Ishikawa (cell line): ENCODE measurements at regions not wholly inside any gene's neighbourhood (a gene's known extent, or its start where the extent isn't known, plus 50 kb on each side); places are given as distances from the start of the nearest gene placed in this dataset.
A peak's percentile ranks its signal among the peaks of the same experiment; 100 is the strongest.

ENCODE experiments used
- CEBPB ChIP-seq: IDR thresholded peaks from 2 replicates; pipeline ENCODE4 v1.6.1; 2012
- CREB1 ChIP-seq: IDR thresholded peaks from 2 replicates; pipeline ENCODE4 v1.6.1; 2012; ENCODE audit warnings: low read depth
- EGR1 ChIP-seq: IDR thresholded peaks from 2 replicates; pipeline ENCODE4 v1.6.1; 2012
- EP300 ChIP-seq: IDR thresholded peaks from 2 replicates; pipeline ENCODE4 v1.6.1; 2012; ENCODE audit warnings: borderline replicate concordance
- FOXM1 ChIP-seq: IDR thresholded peaks from 2 replicates; pipeline ENCODE4 v1.6.1; 2012; ENCODE audit warnings: low read depth, borderline replicate concordance
- NFIC ChIP-seq: IDR thresholded peaks from 2 replicates; pipeline ENCODE4 v1.6.1; 2012
- RAD21 ChIP-seq: IDR thresholded peaks from 2 replicates; pipeline ENCODE4 v1.6.1; 2012; ENCODE audit warnings: low read depth
- TAF1 ChIP-seq: IDR thresholded peaks from 2 replicates; pipeline ENCODE4 v1.6.1; 2012; ENCODE audit warnings: low read depth, mild to moderate bottlenecking
- TCF12 ChIP-seq: IDR thresholded peaks from 2 replicates; pipeline ENCODE4 v1.6.1; 2012; ENCODE audit warnings: low read depth
- TEAD4 ChIP-seq: IDR thresholded peaks from 2 replicates; pipeline ENCODE4 v1.6.1; 2012
- YY1 ChIP-seq: IDR thresholded peaks from 2 replicates; pipeline ENCODE4 v1.6.1; 2012; ENCODE audit warnings: low read depth
- ZBTB7A ChIP-seq: IDR thresholded peaks from 2 replicates; pipeline ENCODE4 v1.6.1; 2012; ENCODE audit warnings: low read depth
- TF ChIP-seq, protein P1 (sequence below): IDR thresholded peaks from 2 replicates; pipeline ENCODE4 v1.6.1; 2012; ENCODE audit warnings: low read depth, mild to moderate bottlenecking
- TF ChIP-seq, protein P2 (sequence below): IDR thresholded peaks from 2 replicates; pipeline ENCODE4 v1.6.1; 2012
- TF ChIP-seq, protein P3 (sequence below): IDR thresholded peaks from 2 replicates; pipeline ENCODE4 v1.6.1; 2012

DNA sequence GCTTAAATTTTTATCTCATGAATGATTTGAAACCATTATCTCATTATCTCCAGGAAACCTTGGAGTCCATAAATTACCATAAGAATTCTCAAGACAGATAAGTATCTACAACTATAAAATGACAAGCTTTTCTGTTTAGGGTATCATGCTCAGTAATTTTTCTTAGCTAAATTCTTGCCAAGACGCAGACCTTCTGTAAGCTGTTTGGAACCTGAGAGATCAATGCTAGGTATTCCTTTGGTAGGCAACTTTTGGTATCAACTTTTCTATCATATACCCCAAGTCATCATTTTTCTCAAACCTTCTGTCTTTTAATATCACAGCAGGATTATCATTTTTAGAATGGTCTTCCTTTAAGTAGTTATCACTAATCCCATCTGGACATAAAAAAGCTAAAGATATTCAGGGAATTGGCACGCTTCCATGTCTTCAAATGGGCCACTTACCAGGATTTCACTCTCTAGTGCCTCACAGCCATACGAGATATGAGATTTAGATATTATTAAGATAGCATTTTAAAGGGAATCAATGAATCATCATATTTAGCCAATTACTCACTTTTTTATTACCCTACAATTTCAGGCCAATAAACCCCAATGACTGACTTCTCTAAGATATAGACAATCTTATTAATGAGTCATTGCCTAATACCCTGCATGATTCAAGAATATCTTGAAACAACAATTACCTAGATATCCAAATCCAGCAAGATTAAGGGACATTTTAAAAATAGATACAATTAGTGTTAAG is 544.1 kb downstream of the HTR7 start:
- TF ChIP-seq, protein P1, sequence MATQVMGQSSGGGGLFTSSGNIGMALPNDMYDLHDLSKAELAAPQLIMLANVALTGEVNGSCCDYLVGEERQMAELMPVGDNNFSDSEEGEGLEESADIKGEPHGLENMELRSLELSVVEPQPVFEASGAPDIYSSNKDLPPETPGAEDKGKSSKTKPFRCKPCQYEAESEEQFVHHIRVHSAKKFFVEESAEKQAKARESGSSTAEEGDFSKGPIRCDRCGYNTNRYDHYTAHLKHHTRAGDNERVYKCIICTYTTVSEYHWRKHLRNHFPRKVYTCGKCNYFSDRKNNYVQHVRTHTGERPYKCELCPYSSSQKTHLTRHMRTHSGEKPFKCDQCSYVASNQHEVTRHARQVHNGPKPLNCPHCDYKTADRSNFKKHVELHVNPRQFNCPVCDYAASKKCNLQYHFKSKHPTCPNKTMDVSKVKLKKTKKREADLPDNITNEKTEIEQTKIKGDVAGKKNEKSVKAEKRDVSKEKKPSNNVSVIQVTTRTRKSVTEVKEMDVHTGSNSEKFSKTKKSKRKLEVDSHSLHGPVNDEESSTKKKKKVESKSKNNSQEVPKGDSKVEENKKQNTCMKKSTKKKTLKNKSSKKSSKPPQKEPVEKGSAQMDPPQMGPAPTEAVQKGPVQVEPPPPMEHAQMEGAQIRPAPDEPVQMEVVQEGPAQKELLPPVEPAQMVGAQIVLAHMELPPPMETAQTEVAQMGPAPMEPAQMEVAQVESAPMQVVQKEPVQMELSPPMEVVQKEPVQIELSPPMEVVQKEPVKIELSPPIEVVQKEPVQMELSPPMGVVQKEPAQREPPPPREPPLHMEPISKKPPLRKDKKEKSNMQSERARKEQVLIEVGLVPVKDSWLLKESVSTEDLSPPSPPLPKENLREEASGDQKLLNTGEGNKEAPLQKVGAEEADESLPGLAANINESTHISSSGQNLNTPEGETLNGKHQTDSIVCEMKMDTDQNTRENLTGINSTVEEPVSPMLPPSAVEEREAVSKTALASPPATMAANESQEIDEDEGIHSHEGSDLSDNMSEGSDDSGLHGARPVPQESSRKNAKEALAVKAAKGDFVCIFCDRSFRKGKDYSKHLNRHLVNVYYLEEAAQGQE = no peak
- TF ChIP-seq NFIC = 0 out of 2 replicates have a peak, but pooled peaks have one; percentile 45

GRCh38 chr10:90314718-90315117 is 543.1 kb downstream of the HTR7 start:
- TF ChIP-seq TEAD4 = no peak
- TF ChIP-seq, protein P2, sequence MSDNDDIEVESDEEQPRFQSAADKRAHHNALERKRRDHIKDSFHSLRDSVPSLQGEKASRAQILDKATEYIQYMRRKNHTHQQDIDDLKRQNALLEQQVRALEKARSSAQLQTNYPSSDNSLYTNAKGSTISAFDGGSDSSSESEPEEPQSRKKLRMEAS = no peak
- TF ChIP-seq EP300 = no peak
- TF ChIP-seq FOXM1 = no peak
- TF ChIP-seq TAF1 = no peak
- no peak for TF ChIP-seq YY1
- TF ChIP-seq, protein P1 = no peak
- TF ChIP-seq, protein P3, sequence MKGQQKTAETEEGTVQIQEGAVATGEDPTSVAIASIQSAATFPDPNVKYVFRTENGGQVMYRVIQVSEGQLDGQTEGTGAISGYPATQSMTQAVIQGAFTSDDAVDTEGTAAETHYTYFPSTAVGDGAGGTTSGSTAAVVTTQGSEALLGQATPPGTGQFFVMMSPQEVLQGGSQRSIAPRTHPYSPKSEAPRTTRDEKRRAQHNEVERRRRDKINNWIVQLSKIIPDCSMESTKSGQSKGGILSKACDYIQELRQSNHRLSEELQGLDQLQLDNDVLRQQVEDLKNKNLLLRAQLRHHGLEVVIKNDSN = no peak
- no peak for TF ChIP-seq CEBPB
- no peak for TF ChIP-seq CREB1
- no peak for TF ChIP-seq EGR1
- no peak for TF ChIP-seq ZBTB7A
- no peak for TF ChIP-seq RAD21
- no peak for TF ChIP-seq NFIC
- TF ChIP-seq TCF12 = no peak

- TF ChIP-seq RAD21 (no peak), TEAD4 (0 out of 2 replicates have a peak, but pooled peaks have one; percentile 29)
- TF ChIP-seq, protein P2 = 0 out of 2 replicates have a peak, but pooled peaks have one; percentile 15
Measured at GRCh38 chr10:90317172-90317571, 540.7 kb downstream of the HTR7 start.

- TF ChIP-seq CREB1 (no peak), YY1 (no peak), ZBTB7A (no peak), RAD21 (no peak), TEAD4 (no peak), FOXM1 (no peak)
- TF ChIP-seq, protein P1 = no peak
- TF ChIP-seq, protein P3 = no peak
Measured at GRCh38 chr10:90318659-90319058, 539.2 kb downstream of the HTR7 start.
